Neuronal stem cell (in vitro differentiated cells): ENCODE measurements at regions not wholly inside any gene's neighbourhood (a gene's known extent, or its start where the extent isn't known, plus 50 kb on each side); places are given as distances from the start of the nearest gene placed in this dataset.
A peak's percentile ranks its signal among the peaks of the same experiment; 100 is the strongest.

Experiments used
- DNase-seq: peaks from one replicate; pipeline ENCODE4 v3.0.0-alpha.2; 2013; ENCODE audit warnings: low spot score
- H2AFZ ChIP-seq: one replicate; pipeline ENCODE4 v1.6.1; 2013; ENCODE audit warnings: mild to moderate bottlenecking, low read length, inconsistent platforms
- H2AK5ac ChIP-seq: 2 replicates; pipeline ENCODE4 v1.6.1; 2013; ENCODE audit warnings: low read depth, mild to moderate bottlenecking, inconsistent platforms, low read length, moderate library complexity, mixed read lengths
- H2BK120ac ChIP-seq: 2 replicates; pipeline ENCODE4 v1.6.1; 2013; ENCODE audit warnings: low read depth, mild to moderate bottlenecking, inconsistent platforms, low read length, moderate library complexity, mixed read lengths
- H2BK12ac ChIP-seq: one replicate; pipeline ENCODE4 v1.6.1; 2013; ENCODE audit warnings: low read length, inconsistent platforms
- H2BK15ac ChIP-seq: 2 replicates; pipeline ENCODE4 v1.6.1; 2013; ENCODE audit warnings: mild to moderate bottlenecking, low read length, inconsistent platforms, mixed read lengths
- H2BK5ac ChIP-seq: one replicate; pipeline ENCODE4 v1.6.1; 2013; ENCODE audit warnings: inconsistent platforms, mild to moderate bottlenecking, low read length, moderate library complexity
- H3K14ac ChIP-seq: one replicate; pipeline ENCODE4 v1.6.1; 2013; ENCODE audit warnings: low read length, inconsistent platforms
- H3K18ac ChIP-seq: 2 replicates; pipeline ENCODE4 v1.6.1; 2013; ENCODE audit warnings: low read length, inconsistent platforms
- H3K23ac ChIP-seq: 2 replicates; pipeline ENCODE4 v1.6.1; 2013; ENCODE audit warnings: low read depth, mild to moderate bottlenecking, mixed read lengths, low read length, inconsistent platforms; ENCODE audit not compliant: poor library complexity
- H3K27ac ChIP-seq: replicated peaks from 3 replicates; pipeline ENCODE4 v1.5.1; 2013; ENCODE audit warnings: low read length, inconsistent platforms
- H3K27me3 ChIP-seq, 3 experiments: 2 replicates each; pipeline ENCODE4 v1.6.1; 2013; ENCODE audit warnings: low read length in 3 of 3, mild to moderate bottlenecking in 2 of 3, inconsistent platforms in 1 of 3, low read depth in 1 of 3, mixed read lengths in 1 of 3, moderate library complexity in 1 of 3; ENCODE audit not compliant: control insufficient read depth in 3 of 3, insufficient read depth in 3 of 3
- H3K36me3 ChIP-seq, 2 donors: replicated peaks in 1 of 2; 2 replicates each; pipeline ENCODE4 v1.6.1; 2013; ENCODE audit warnings: low read length in 2 of 2; ENCODE audit not compliant: control insufficient read depth in 2 of 2, insufficient read depth in 2 of 2
- H3K4ac ChIP-seq: 2 replicates; pipeline ENCODE4 v1.6.1; 2013; ENCODE audit warnings: inconsistent platforms, mild to moderate bottlenecking, low read length, moderate library complexity
- H3K4me1 ChIP-seq, 2 donors: 1 replicate in 1 of 2; 2 replicates in 1 of 2; pipeline ENCODE4 v1.6.1; 2013; ENCODE audit warnings: low read length in 2 of 2, low read depth in 1 of 2; ENCODE audit not compliant: control insufficient read depth in 2 of 2, insufficient read depth in 1 of 2
- H3K4me2 ChIP-seq: one replicate; pipeline ENCODE4 v1.6.1; 2013; ENCODE audit warnings: mild to moderate bottlenecking, low read length, inconsistent platforms; ENCODE audit not compliant: insufficient read depth, poor library complexity, severe bottlenecking
- H3K4me3 ChIP-seq, 2 donors: 2 replicates each; pipeline ENCODE4 v1.5.1; 2013; ENCODE audit warnings: low read length in 2 of 2, mild to moderate bottlenecking in 2 of 2, inconsistent platforms in 1 of 2, moderate library complexity in 1 of 2
- H3K79me1 ChIP-seq: one replicate; pipeline ENCODE4 v1.6.1; 2013; ENCODE audit warnings: low read depth, mild to moderate bottlenecking, inconsistent platforms, low read length, moderate library complexity
- H3K9ac ChIP-seq: one replicate; pipeline ENCODE4 v1.6.1; 2013; ENCODE audit warnings: mild to moderate bottlenecking, low read depth, low read length, inconsistent platforms; ENCODE audit not compliant: poor library complexity
- H3K9me3 ChIP-seq, 2 donors: replicated peaks in 1 of 2; 2 replicates each; pipeline versions ENCODE3 to v1.6.1; 2013; ENCODE audit warnings: low read length in 2 of 2, mild to moderate bottlenecking in 2 of 2, inconsistent platforms in 1 of 2, low read depth in 1 of 2, mixed read lengths in 1 of 2, moderate library complexity in 1 of 2; ENCODE audit not compliant: control insufficient read depth in 2 of 2, insufficient read depth in 1 of 2
- H4K8ac ChIP-seq: one replicate; pipeline ENCODE4 v1.6.1; 2013; ENCODE audit warnings: low read depth, mild to moderate bottlenecking, inconsistent platforms, low read length, moderate library complexity
- H4K91ac ChIP-seq: one replicate; pipeline ENCODE4 v1.6.1; 2013; ENCODE audit warnings: low read length, low read depth, mild to moderate bottlenecking, inconsistent platforms; ENCODE audit not compliant: poor library complexity
- WGBS, 2 donors: extraction: QIAGEN DNeasy Blood & Tissue Kit; methylation state at CpG; one replicate each; pipeline ENCODE4 v1.1.7; 2013; ENCODE audit warnings: missing lambda C conversion rate in 2 of 2, mixed read lengths in 1 of 2; ENCODE audit not compliant: insufficient read length in 2 of 2, insufficient replicate concordance in 1 of 2; ENCODE audit errors: extremely low coverage in 2 of 2; 5-methylcytosine and 5-hydroxymethylcytosine counted together

- Histone ChIP-seq H2AK5ac (no peak overlapping the region), H2AFZ (no peak overlapping the region), H3K27ac (no peak overlapping the region), H3K27me3 (no peaks in the 10 kb centered on the region), H2BK12ac (no peak overlapping the region), H3K36me3 (no peaks in the 10 kb centered on the region), H3K4me2 (no peak overlapping the region), H3K4me1 (no peaks in the 10 kb centered on the region), H3K4me3 (no peak overlapping the region), H4K8ac (no peak overlapping the region), H3K23ac (no peak overlapping the region), H3K79me1 (no peaks in the 10 kb centered on the region), H3K18ac (no peak overlapping the region), H4K91ac (no peak overlapping the region), H3K14ac (no peak overlapping the region), H3K9ac (no peak overlapping the region), H2BK120ac (no peak overlapping the region), H3K4ac (no peak overlapping the region), H2BK15ac (no peak overlapping the region), H3K9me3 (no peaks in the 10 kb centered on the region), H2BK5ac (no peak overlapping the region)
- no CpG with 5 or more reads among the region's 1 CpG for WGBS, 2 donors
- DNase-seq, result no peak
Measured at GRCh38 chr2:63735931-63736330, 105.8 kb upstream of the UGP2 start.

GRCh38 chr2:63736354-63736753, 105.3 kb upstream of the UGP2 start:
- Histone ChIP-seq H3K27ac (no peak overlapping the region), H3K79me1 (no peaks in the 10 kb centered on the region), H3K4ac (no peak overlapping the region), H2AK5ac (no peak overlapping the region), H3K36me3 (no peaks in the 10 kb centered on the region), H3K9me3 (no peaks in the 10 kb centered on the region), H2BK15ac (no peak overlapping the region), H2AFZ (no peak overlapping the region), H4K91ac (no peak overlapping the region), H3K14ac (no peak overlapping the region), H3K9ac (no peak overlapping the region), H3K4me2 (no peak overlapping the region), H2BK120ac (no peak overlapping the region), H3K18ac (no peak overlapping the region), H3K4me3 (no peak overlapping the region), H3K23ac (no peak overlapping the region), H2BK12ac (no peak overlapping the region), H3K27me3 (no peaks in the 10 kb centered on the region), H2BK5ac (no peak overlapping the region), H4K8ac (no peak overlapping the region), H3K4me1 (no peaks in the 10 kb centered on the region)
- DNase-seq, result no peak

- no peak overlapping the region for H3K23ac ChIP-seq
- no peak overlapping the region for H4K8ac ChIP-seq
- H2AK5ac ChIP-seq, result no peak overlapping the region
- no peaks in the 10 kb centered on the region for H3K27me3 ChIP-seq
- no peak overlapping the region for H3K4me2 ChIP-seq
- no peaks in the 10 kb centered on the region for H3K9me3 ChIP-seq
- no peak overlapping the region for H2BK120ac ChIP-seq
- no peaks in the 10 kb centered on the region for H3K79me1 ChIP-seq
- no peak overlapping the region for H3K27ac ChIP-seq
- H3K36me3 ChIP-seq, result no peaks in the 10 kb centered on the region
- no peak overlapping the region for H2BK12ac ChIP-seq
- no peak overlapping the region for H3K4ac ChIP-seq
- H2AFZ ChIP-seq, result peak overlapping the region; percentile 35
- no peak overlapping the region for H4K91ac ChIP-seq
- no peak overlapping the region for H2BK15ac ChIP-seq
- no peak overlapping the region for H2BK5ac ChIP-seq
- H3K4me3 ChIP-seq, result no peak overlapping the region
- H3K18ac ChIP-seq, result no peak overlapping the region
- H3K14ac ChIP-seq, result no peak overlapping the region
- H3K4me1 ChIP-seq, result no peaks in the 10 kb centered on the region
- DNase-seq, result no peak
- H3K9ac ChIP-seq, result no peak overlapping the region
Measured at GRCh38 chr2:63737081-63737751, 104.5 kb upstream of the UGP2 start.

- Histone ChIP-seq H2AFZ (no peak overlapping the region), H3K27me3 (no peaks in the 10 kb centered on the region), H3K18ac (no peak overlapping the region), H2BK12ac (no peak overlapping the region), H2BK15ac (no peak overlapping the region), H3K4me3 (no peak overlapping the region), H2BK5ac (no peak overlapping the region), H4K8ac (no peak overlapping the region), H3K23ac (no peak overlapping the region), H2BK120ac (no peak overlapping the region), H3K4ac (no peak overlapping the region), H2AK5ac (no peak overlapping the region), H3K9ac (no peak overlapping the region), H4K91ac (no peak overlapping the region), H3K4me1 (no peaks in the 10 kb centered on the region), H3K14ac (no peak overlapping the region), H3K27ac (no peak overlapping the region), H3K36me3 (no peaks in the 10 kb centered on the region), H3K79me1 (no peaks in the 10 kb centered on the region), H3K9me3 (no peaks in the 10 kb centered on the region), H3K4me2 (no peak overlapping the region)
- no peak for DNase-seq
- WGBS, 2 donors, result no CpG with 5 or more reads among the region's 2 CpGs
Measured at GRCh38 chr2:63738019-63738418, 103.7 kb upstream of the UGP2 start.
